B cell (primary cell): ENCODE measurements at regions not wholly inside any gene's neighbourhood (a gene's known extent, or its start where the extent isn't known, plus 50 kb on each side); places are given as distances from the start of the nearest gene placed in this dataset.

ENCODE experiments used
- ATAC-seq: fragments of 200-7000 bp; cut with Tn5 transposase; one replicate; pipeline ENCODE4 v1.10.0; 2021; ENCODE audit warnings: low read depth, mild to moderate bottlenecking, moderate number of reproducible peaks, moderate library complexity
- CTCF ChIA-PET: fragments of 350-600 bp; sonication (Branson Sonifier 250); formaldehyde crosslinking; loops from one replicate; lab custom pipeline; 2021; ENCODE audit warnings: antibody characterized with exemption, inconsistent platforms; lab: Charles Lee
- POLR2A ChIA-PET: fragments of 350-600 bp; sonication (Branson Sonifier 250); formaldehyde crosslinking; loops from one replicate; lab custom pipeline; 2021; ENCODE audit warnings: antibody characterized with exemption; lab: Charles Lee
- DNase-seq: peaks from one replicate; pipeline ENCODE4 v3.0.0; 2013
- H2AFZ ChIP-seq: 2 replicates; pipeline ENCODE4 v1.6.1; 2012; ENCODE audit warnings: mild to moderate bottlenecking, low read depth, low read length; ENCODE audit not compliant: insufficient read depth, poor library complexity, severe bottlenecking
- H3K27ac ChIP-seq, 2 donors: 1 replicate in 1 of 2; 2 replicates in 1 of 2; pipeline ENCODE4 v1.5.1; 2012 to 2013; ENCODE audit warnings: low read length in 2 of 2, mild to moderate bottlenecking in 2 of 2, moderate library complexity in 1 of 2
- H3K27me3 ChIP-seq, 4 experiments: fragments of 200-600 bp in 1 of 4; sonication (generic) in 1 of 4; replicated peaks in 1 of 4; 1 replicate in 2 of 4; 2 replicates in 2 of 4; pipeline versions ENCODE4 v1.6.1 to v1.7.0; 2013 to 2016; ENCODE audit warnings: low read length in 3 of 4, mild to moderate bottlenecking in 2 of 4, mixed read lengths in 1 of 4, moderate library complexity in 1 of 4; ENCODE audit not compliant: insufficient read depth in 4 of 4, control insufficient read depth in 3 of 4; ENCODE audit errors: control extremely low read depth in 1 of 4
- H3K36me3 ChIP-seq, 2 experiments: replicated peaks in 1 of 2; 1 replicate in 1 of 2; 2 replicates in 1 of 2; pipeline versions ENCODE4 v1.6.1 to v1.7.1; 2013; ENCODE audit warnings: low read length in 1 of 2; ENCODE audit not compliant: insufficient read depth in 2 of 2, control insufficient read depth in 1 of 2; ENCODE audit errors: control extremely low read depth in 1 of 2, extremely low read depth in 1 of 2
- H3K4me1 ChIP-seq, 2 donors: fragments of 200-600 bp in 1 of 2; sonication (generic) in 1 of 2; 1 replicate in 1 of 2; 2 replicates in 1 of 2; pipeline versions ENCODE4 v1.5.1 to v1.6.1; 2013 to 2017; ENCODE audit warnings: low read length in 2 of 2; ENCODE audit not compliant: control insufficient read depth in 2 of 2, insufficient read depth in 2 of 2
- H3K4me2 ChIP-seq: replicated peaks from 2 replicates; pipeline ENCODE3; 2012; ENCODE audit warnings: mild to moderate bottlenecking, low read depth, low read length; ENCODE audit not compliant: poor library complexity, severe bottlenecking
- H3K4me3 ChIP-seq, 5 experiments: fragments of 200-600 bp in 1 of 5; sonication (generic) in 1 of 5; 1 replicate in 3 of 5; 2 replicates in 2 of 5; pipeline versions ENCODE4 v1.5.1 to v1.7.0; 2011 to 2016; ENCODE audit warnings: low read length in 4 of 5, mild to moderate bottlenecking in 4 of 5, low read depth in 2 of 5, control low read depth in 1 of 5, moderate library complexity in 1 of 5; ENCODE audit not compliant: insufficient read depth in 1 of 5; ENCODE audit errors: control extremely low read depth in 1 of 5, extremely low read depth in 1 of 5
- H3K79me2 ChIP-seq: fragments of 200-600 bp; sonication (generic); one replicate; pipeline ENCODE4 v1.6.0; 2016; ENCODE audit warnings: low read length; ENCODE audit not compliant: control insufficient read depth, insufficient read depth
- H3K9ac ChIP-seq: fragments of 200-600 bp; sonication (generic); 2 replicates; pipeline ENCODE4 v1.6.1; 2017; ENCODE audit warnings: mild to moderate bottlenecking, low read length, moderate library complexity
- H3K9me3 ChIP-seq, 3 donors: one replicate each; pipeline versions ENCODE4 v1.6.1 to v1.7.1; 2013; ENCODE audit warnings: low read length in 2 of 3; ENCODE audit not compliant: control insufficient read depth in 2 of 3, insufficient read depth in 1 of 3; ENCODE audit errors: control extremely low read depth in 1 of 3
- H4K20me1 ChIP-seq: 2 replicates; pipeline ENCODE4 v1.6.0; 2012; ENCODE audit warnings: mild to moderate bottlenecking, low read length; ENCODE audit not compliant: insufficient read depth, control insufficient read depth, poor library complexity, severe bottlenecking
- H3K27ac Mint-ChIP-seq: one replicate; pipeline ENCODE4 v1.8.0; 2021; ENCODE audit warnings: mixed read lengths
- H3K27me3 Mint-ChIP-seq: one replicate; pipeline ENCODE4 v1.8.0; 2021; ENCODE audit warnings: mixed read lengths
- H3K4me1 Mint-ChIP-seq: one replicate; pipeline ENCODE4 v1.8.0; 2021; ENCODE audit warnings: mixed read lengths
- H3K4me3 Mint-ChIP-seq: one replicate; pipeline ENCODE4 v1.8.0; 2021; ENCODE audit warnings: mixed read lengths
- H3K9me3 Mint-ChIP-seq: one replicate; pipeline ENCODE4 v1.8.0; 2022; ENCODE audit warnings: mixed read lengths; ENCODE audit not compliant: insufficient read depth
- CTCF ChIP-seq: fragments of 200-600 bp; IDR thresholded peaks from one replicate; pipeline ENCODE4 v1.8.0; 2022; ENCODE audit warnings: antibody characterized with exemption, mild to moderate bottlenecking
- EZH2 ChIP-seq: IDR thresholded peaks from 2 replicates; pipeline ENCODE4 v1.6.1; 2012; ENCODE audit warnings: borderline replicate concordance, low read depth, mild to moderate bottlenecking, moderate library complexity, low read length; ENCODE audit not compliant: insufficient read depth, poor library complexity, severe bottlenecking
- WGBS: methylation state at CpG from one replicate; pipeline ENCODE4 v1.1.5; 2013; ENCODE audit warnings: missing lambda C conversion rate; ENCODE audit not compliant: insufficient coverage; 5-methylcytosine and 5-hydroxymethylcytosine counted together
- intact Hi-C: fragments of 100-400 bp; cut with micrococcal nuclease; formaldehyde crosslinking; loops from one replicate; pipeline ENCODE4 v1.10.0; 2022

- 100% methylated on average over 2 of the region's 2 CpGs for WGBS
- intact Hi-C loops, result no loop called here
- H3K9me3 ChIP-seq, result no peaks in the 10 kb centered on the region
- no peaks in the 10 kb centered on the region for H3K79me2 ChIP-seq
- ATAC-seq, result no peak
- no peak for DNase-seq
- peaks cover 0 to 6% (median 0%) of the 10 kb centered on the region in 4 experiments for H3K27me3 ChIP-seq
- no peak overlapping the region for H3K4me3 Mint-ChIP-seq
- H3K36me3 ChIP-seq, result no peaks in the 10 kb centered on the region
- H3K27ac Mint-ChIP-seq, result no peak overlapping the region
- H3K4me1 ChIP-seq, result no peaks in the 10 kb centered on the region
- no peak overlapping the region for H3K9ac ChIP-seq
- no peak overlapping the region for H3K4me2 ChIP-seq
- TF ChIP-seq CTCF (no peak), EZH2 (no peak)
- H3K27ac ChIP-seq, result no peak overlapping the region
- H3K27me3 Mint-ChIP-seq, result no peaks in the 10 kb centered on the region
- ChIA-PET POLR2A (no interaction called here), CTCF (no interaction called here)
- H3K4me1 Mint-ChIP-seq, result no peaks in the 10 kb centered on the region
- H4K20me1 ChIP-seq, result no peaks in the 10 kb centered on the region
- no peaks in the 10 kb centered on the region for H3K9me3 Mint-ChIP-seq
- H3K4me3 ChIP-seq, result no peak overlapping the region
- no peak overlapping the region for H2AFZ ChIP-seq
These were observed 215.9 kb upstream of the HMGA2 start for GRCh38 chr12:65608319-65608916.

GRCh38 chr12:65609359-65609771 lies 214.9 kb upstream of the HMGA2 start:
- POLR2A ChIA-PET, result no interaction called here
- H2AFZ ChIP-seq, result no peak overlapping the region
- DNase-seq (no peak), ATAC-seq (no peak)
- no peak overlapping the region for H3K4me3 Mint-ChIP-seq
- WGBS, result 100% methylated on average over 1 of the region's 4 CpGs
- no peaks in the 10 kb centered on the region for H3K27me3 Mint-ChIP-seq
- no peak overlapping the region for H3K4me3 ChIP-seq
- TF ChIP-seq CTCF (no peak), EZH2 (no peak)
- no peaks in the 10 kb centered on the region for H3K4me1 ChIP-seq
- peaks cover 0 to 6% (median 0%) of the 10 kb centered on the region in 4 experiments for H3K27me3 ChIP-seq
- no peaks in the 10 kb centered on the region for H3K9me3 Mint-ChIP-seq
- H3K79me2 ChIP-seq, result no peaks in the 10 kb centered on the region
- H3K9me3 ChIP-seq, result no peaks in the 10 kb centered on the region
- H3K36me3 ChIP-seq, result no peaks in the 10 kb centered on the region
- no peak overlapping the region for H3K27ac ChIP-seq
- CTCF ChIA-PET, result no interaction called here
- no peak overlapping the region for H3K9ac ChIP-seq
- intact Hi-C loops, result no loop called here
- H3K4me1 Mint-ChIP-seq, result no peaks in the 10 kb centered on the region
- no peak overlapping the region for H3K4me2 ChIP-seq
- H3K27ac Mint-ChIP-seq, result no peak overlapping the region
- no peaks in the 10 kb centered on the region for H4K20me1 ChIP-seq
